ENCODE measurements at regions not wholly inside any gene's neighbourhood (a gene's known extent, or its start where the extent isn't known, plus 50 kb on each side); places are given as distances from the start of the nearest gene placed in this dataset.
"Not testable (repeated sequence)": the region's sequence is repeated elsewhere in the genome, so short reads cannot be mapped to it uniquely, and the experiment has no call there.

DNA sequence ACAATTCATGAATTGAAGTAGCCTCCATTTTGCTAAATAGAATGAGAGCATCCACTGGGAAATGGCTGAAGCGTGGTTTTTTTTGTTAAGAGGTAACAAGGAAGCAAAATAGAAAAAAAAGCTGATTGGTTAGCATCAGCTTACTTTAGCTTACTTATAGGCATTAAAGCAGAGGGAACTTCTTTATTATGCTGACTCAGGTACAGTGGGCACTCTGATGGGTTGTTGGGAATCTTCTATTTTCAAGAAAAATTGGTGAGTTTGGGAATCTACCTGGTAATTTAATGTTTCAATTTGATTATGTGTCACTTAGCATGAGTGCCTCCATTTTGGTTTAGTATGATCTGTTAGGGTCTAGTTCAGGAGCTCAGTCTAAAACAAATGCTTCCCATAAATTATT, 289.6 kb downstream of the ANXA1 start:
- no peak for DNase-seq (ENCODE audit: low read depth)
- TF ChIP-seq, protein P1, sequence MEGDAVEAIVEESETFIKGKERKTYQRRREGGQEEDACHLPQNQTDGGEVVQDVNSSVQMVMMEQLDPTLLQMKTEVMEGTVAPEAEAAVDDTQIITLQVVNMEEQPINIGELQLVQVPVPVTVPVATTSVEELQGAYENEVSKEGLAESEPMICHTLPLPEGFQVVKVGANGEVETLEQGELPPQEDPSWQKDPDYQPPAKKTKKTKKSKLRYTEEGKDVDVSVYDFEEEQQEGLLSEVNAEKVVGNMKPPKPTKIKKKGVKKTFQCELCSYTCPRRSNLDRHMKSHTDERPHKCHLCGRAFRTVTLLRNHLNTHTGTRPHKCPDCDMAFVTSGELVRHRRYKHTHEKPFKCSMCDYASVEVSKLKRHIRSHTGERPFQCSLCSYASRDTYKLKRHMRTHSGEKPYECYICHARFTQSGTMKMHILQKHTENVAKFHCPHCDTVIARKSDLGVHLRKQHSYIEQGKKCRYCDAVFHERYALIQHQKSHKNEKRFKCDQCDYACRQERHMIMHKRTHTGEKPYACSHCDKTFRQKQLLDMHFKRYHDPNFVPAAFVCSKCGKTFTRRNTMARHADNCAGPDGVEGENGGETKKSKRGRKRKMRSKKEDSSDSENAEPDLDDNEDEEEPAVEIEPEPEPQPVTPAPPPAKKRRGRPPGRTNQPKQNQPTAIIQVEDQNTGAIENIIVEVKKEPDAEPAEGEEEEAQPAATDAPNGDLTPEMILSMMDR (IDR thresholded peaks at IDR 0.05; ENCODE audit: insufficient read depth, low read depth, low read length), result no peak

DNA sequence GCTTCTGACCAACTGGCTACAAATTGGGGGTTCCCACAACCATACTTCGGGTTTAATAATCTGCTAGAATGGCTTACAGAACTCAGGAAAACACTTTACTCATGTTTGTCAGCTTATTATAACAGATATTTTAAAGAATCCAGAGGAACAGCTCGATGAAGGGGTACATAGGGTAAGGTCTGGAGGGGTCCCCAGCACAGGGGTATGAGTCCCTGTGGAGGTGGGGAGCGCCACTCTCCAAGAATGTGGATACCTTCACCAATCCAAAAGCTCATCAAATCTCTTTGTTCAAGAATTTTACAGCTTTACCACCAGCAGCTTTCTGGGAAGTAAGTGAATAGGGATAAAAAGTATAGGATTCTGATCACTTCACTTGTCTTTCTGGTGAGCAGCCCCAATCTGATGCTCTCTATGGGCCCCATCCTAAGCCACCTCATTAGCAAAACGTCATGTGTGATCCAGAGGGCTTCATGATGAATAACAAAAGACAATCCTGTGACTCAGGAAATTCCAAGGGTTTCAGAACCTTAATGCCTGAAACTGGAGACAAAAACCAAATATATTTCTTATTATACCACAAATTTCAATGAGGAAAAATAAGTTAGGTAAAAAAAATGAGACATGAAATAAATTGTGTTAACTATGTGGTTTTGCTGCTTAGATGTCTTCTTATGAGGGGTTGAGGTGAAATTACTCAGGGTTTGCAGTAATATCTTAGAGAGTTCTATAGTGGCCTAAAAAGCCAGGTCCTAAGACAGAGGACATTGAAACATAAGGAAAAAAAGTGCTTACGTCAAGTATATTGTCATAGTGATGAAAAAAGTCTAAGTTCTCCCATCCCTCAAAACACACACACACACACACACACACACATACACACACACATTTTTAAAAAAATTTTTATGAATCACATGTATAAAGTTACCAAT, 290.5 kb downstream of the ANXA1 start:
- no peak overlapping the region for H3K4me3 ChIP-seq (ENCODE audit: low read depth, low read length)
- TF ChIP-seq, protein P1 (IDR thresholded peaks at IDR 0.05; ENCODE audit: insufficient read depth, low read depth, low read length), result no peak
- peak; percentile 12 for DNase-seq (ENCODE audit: low read depth)

More for the DNA sequence above, 289.6 kb downstream of the ANXA1 start:
- H3K4me3 ChIP-seq (ENCODE audit: low read depth, low read length), result no peak overlapping the region

DNA sequence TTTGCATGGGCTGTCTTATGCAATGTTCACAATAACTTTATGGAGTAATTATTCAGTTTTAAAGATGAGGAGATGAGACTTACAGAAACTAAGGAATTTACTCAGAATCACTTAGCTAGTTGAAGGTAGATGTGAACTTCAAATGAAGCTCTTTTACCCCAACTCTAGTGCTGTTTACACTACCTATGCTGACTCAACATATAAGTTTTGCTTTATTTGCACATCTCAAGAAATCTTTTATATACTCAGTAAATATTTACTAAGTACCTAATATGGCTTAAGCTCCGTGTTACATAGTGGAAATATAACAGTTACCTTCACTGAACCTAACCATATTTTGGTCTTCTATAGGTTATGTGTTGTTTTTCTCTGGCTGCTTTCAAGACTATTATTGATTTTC, 293.2 kb downstream of the ANXA1 start:
- TF ChIP-seq, protein P1 (IDR thresholded peaks at IDR 0.05; ENCODE audit: insufficient read depth, low read depth, low read length), result no peak
- no peak for DNase-seq (ENCODE audit: low read depth)
- H3K4me3 ChIP-seq (ENCODE audit: low read depth, low read length), result no peak overlapping the region

DNA sequence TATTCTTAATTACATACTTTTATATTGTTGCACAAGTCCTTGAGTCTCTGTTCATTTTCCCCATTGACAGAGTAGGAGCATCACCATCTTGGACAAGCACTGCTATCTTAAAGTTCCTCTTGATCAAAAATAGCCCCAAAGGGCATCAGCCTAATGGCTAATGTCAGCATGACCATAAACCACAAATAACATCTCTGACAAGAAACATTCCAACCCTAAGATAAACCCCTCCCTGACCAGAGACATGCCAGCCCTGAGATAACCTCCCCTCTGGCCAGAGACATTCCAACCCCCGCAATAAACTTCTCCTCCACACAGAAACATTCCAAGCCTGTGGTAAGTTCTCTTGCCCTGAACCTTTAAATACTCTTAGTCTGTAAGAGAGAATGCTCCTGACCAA, 293.7 kb downstream of the ANXA1 start:
- peak; percentile 22 for DNase-seq (ENCODE audit: low read depth)
- H3K4me3 ChIP-seq (ENCODE audit: low read depth, low read length), result not testable (repeated sequence)

DNA sequence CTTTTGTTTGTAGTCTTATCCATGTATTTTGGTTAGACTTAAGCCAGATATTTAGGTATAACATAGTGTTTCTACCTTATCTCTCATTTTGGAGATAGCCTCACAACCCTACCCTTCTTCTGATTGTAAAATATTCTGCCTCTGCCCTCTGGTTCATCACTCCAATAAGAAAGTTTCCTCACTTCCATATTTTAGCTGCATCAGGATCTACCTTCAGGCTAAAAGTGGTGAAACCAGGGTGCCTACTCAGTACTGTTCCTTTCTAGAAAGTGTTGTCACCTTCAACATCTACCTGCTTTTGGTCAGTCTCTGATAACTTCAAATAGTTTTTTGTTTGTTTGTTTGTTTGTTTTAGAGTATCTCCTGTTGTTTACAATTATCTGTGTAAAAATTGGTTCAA, 294.6 kb downstream of the ANXA1 start:
- TF ChIP-seq, protein P1 (IDR thresholded peaks at IDR 0.05; ENCODE audit: insufficient read depth, low read depth, low read length), result no peak
- no peak for DNase-seq (ENCODE audit: low read depth)
- no peak overlapping the region for H3K4me3 ChIP-seq (ENCODE audit: low read depth, low read length)

DNA sequence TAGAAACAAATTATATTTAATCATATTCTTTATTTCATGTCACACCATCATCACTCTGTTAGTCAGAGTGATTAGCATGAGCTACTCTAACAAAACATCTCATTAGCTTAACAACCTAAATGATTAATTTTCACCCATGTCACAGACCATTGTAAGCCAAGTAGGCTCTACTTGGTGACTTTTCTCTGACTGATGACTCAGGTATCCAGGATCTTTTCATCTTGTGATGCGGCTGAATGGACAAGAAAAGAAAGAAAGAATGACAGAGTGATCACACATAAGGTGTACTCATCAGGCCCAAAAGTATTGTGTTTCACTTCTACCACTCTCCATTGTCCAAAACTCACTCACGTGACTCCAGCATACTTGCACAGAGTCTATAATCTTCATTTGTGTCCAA, 299.3 kb downstream of the ANXA1 start:
- TF ChIP-seq, protein P1 (IDR thresholded peaks at IDR 0.05; ENCODE audit: insufficient read depth, low read depth, low read length), result no peak
- no peak for DNase-seq (ENCODE audit: low read depth)
- H3K4me3 ChIP-seq (ENCODE audit: low read depth, low read length), result no peak overlapping the region

DNA sequence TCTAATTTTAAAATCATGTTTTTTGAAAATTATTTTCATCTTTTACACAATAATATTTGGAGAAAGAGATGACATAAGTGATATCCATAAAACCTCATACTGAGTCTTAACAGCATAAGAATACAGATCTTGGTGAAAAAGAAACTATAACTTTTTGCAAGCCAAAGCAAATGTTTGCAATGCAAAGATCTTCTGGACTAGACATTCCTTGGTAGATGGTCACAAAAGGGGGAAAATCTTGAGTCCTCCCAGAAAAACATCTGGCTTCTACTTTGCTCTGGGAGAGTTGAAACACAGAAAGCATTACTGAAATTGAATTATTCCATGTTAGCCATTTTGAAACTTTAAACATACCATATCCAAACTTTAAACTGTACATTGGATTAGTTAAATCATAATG, 308.2 kb downstream of the ANXA1 start:
- no peak for DNase-seq (ENCODE audit: low read depth)
- TF ChIP-seq, protein P1 (IDR thresholded peaks at IDR 0.05; ENCODE audit: insufficient read depth, low read depth, low read length), result no peak
- H3K4me3 ChIP-seq (ENCODE audit: low read depth, low read length), result no peak overlapping the region

Data from fibroblast of villous mesenchyme (primary cell).